ENCODE measurements at regions not wholly inside any gene's neighbourhood (a gene's known extent, or its start where the extent isn't known, plus 50 kb on each side); places are given as distances from the start of the nearest gene placed in this dataset.

- Histone ChIP-seq H3K27me3 (ENCODE audit: control insufficient read depth, low read length) (no peaks in the 10 kb centered on the region), H3K36me3 (ENCODE audit: control insufficient read depth, low read length) (no peaks in the 10 kb centered on the region), H3F3A (ENCODE audit: control insufficient read depth, insufficient read depth) (no peaks in the 10 kb centered on the region), H3K27ac (ENCODE audit: low read depth, low read length) (no peak overlapping the region), H3K4me2 (ENCODE audit: low read length) (no peak overlapping the region), H3K4me3 (ENCODE audit: low read length) (no peak overlapping the region), H3K4me1 (ENCODE audit: control insufficient read depth, low read length) (no peaks in the 10 kb centered on the region), H3K79me2 (ENCODE audit: control insufficient read depth, low read length) (no peaks in the 10 kb centered on the region), H3K9me3 (ENCODE audit: control insufficient read depth, insufficient read depth, low read length) (no peaks in the 10 kb centered on the region), H3K9me2 (replicated peaks; ENCODE audit: control insufficient read depth, low read length) (no peaks in the 10 kb centered on the region), H4K20me1 (ENCODE audit: control insufficient read depth, insufficient read depth, low read depth, low read length) (no peaks in the 10 kb centered on the region)
- TF ChIP-seq EZH2phosphoT487 (IDR thresholded peaks at IDR 0.05; ENCODE audit: borderline replicate concordance, low read length) = no peak
- TF ChIP-seq CTCF (IDR thresholded peaks at IDR 0.05; ENCODE audit: low read depth, low read length, poor library complexity, severe bottlenecking) = no peak
Observed at GRCh38 chr11:50187220-50187619, 154.5 kb downstream of the OR4C45 start.

DNA sequence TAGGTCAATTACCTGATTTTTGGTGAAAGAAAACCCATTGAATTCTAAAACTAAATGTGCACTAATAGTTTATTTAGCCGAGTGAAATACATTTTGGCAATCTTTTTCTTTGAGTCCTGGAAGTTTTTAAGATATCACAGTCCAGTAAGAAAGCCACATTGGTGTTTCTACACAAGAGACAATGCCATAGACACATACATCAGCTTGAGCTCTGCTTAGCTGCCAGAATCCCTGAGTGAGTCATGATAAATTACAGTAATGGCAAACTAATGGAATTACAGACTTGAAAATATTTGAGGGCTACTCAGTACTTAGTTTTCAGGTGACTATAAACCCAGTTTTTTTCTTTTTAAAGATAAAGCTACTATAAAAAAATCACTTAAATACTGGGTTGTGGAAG lies 155.4 kb downstream of the OR4C45 start:
- no peaks in the 10 kb centered on the region for H3F3A ChIP-seq (ENCODE audit: control insufficient read depth, insufficient read depth)
- H3K27ac ChIP-seq (ENCODE audit: low read depth, low read length) = no peak overlapping the region
- no peak overlapping the region for H3K4me3 ChIP-seq (ENCODE audit: low read length)
- TF ChIP-seq EZH2phosphoT487 (IDR thresholded peaks at IDR 0.05; ENCODE audit: borderline replicate concordance, low read length) (no peak), CTCF (IDR thresholded peaks at IDR 0.05; ENCODE audit: low read depth, low read length, poor library complexity, severe bottlenecking) (no peak)
- no peaks in the 10 kb centered on the region for H4K20me1 ChIP-seq (ENCODE audit: control insufficient read depth, insufficient read depth, low read depth, low read length)
- no peak overlapping the region for H3K4me2 ChIP-seq (ENCODE audit: low read length)
- no peaks in the 10 kb centered on the region for H3K36me3 ChIP-seq (ENCODE audit: control insufficient read depth, low read length)
- H3K9me3 ChIP-seq (ENCODE audit: control insufficient read depth, insufficient read depth, low read length) = no peaks in the 10 kb centered on the region
- H3K79me2 ChIP-seq (ENCODE audit: control insufficient read depth, low read length) = no peaks in the 10 kb centered on the region
- H3K4me1 ChIP-seq (ENCODE audit: control insufficient read depth, low read length) = no peaks in the 10 kb centered on the region
- H3K27me3 ChIP-seq (ENCODE audit: control insufficient read depth, low read length) = no peaks in the 10 kb centered on the region
- H3K9me2 ChIP-seq (replicated peaks; ENCODE audit: control insufficient read depth, low read length) = no peaks in the 10 kb centered on the region

GRCh38 chr11:50192743-50193142 lies 160.1 kb downstream of the OR4C45 start:
- Histone ChIP-seq H3K4me3 (ENCODE audit: low read length) (no peak overlapping the region), H3F3A (ENCODE audit: control insufficient read depth, insufficient read depth) (no peaks in the 10 kb centered on the region), H4K20me1 (ENCODE audit: control insufficient read depth, insufficient read depth, low read depth, low read length) (no peaks in the 10 kb centered on the region), H3K9me3 (ENCODE audit: control insufficient read depth, insufficient read depth, low read length) (no peaks in the 10 kb centered on the region), H3K9me2 (replicated peaks; ENCODE audit: control insufficient read depth, low read length) (no peaks in the 10 kb centered on the region), H3K79me2 (ENCODE audit: control insufficient read depth, low read length) (no peaks in the 10 kb centered on the region), H3K27ac (ENCODE audit: low read depth, low read length) (no peak overlapping the region), H3K27me3 (ENCODE audit: control insufficient read depth, low read length) (no peaks in the 10 kb centered on the region), H3K36me3 (ENCODE audit: control insufficient read depth, low read length) (no peaks in the 10 kb centered on the region), H3K4me2 (ENCODE audit: low read length) (no peak overlapping the region), H3K4me1 (ENCODE audit: control insufficient read depth, low read length) (no peaks in the 10 kb centered on the region)
- TF ChIP-seq CTCF (IDR thresholded peaks at IDR 0.05; ENCODE audit: low read depth, low read length, poor library complexity, severe bottlenecking) (no peak), EZH2phosphoT487 (IDR thresholded peaks at IDR 0.05; ENCODE audit: borderline replicate concordance, low read length) (no peak)

- Histone ChIP-seq H3K79me2 (ENCODE audit: control insufficient read depth, low read length) (no peaks in the 10 kb centered on the region), H3K27me3 (ENCODE audit: control insufficient read depth, low read length) (no peaks in the 10 kb centered on the region), H3K9me2 (replicated peaks; ENCODE audit: control insufficient read depth, low read length) (no peaks in the 10 kb centered on the region), H3F3A (ENCODE audit: control insufficient read depth, insufficient read depth) (no peaks in the 10 kb centered on the region), H3K4me1 (ENCODE audit: control insufficient read depth, low read length) (no peaks in the 10 kb centered on the region), H3K4me3 (ENCODE audit: low read length) (no peak overlapping the region), H4K20me1 (ENCODE audit: control insufficient read depth, insufficient read depth, low read depth, low read length) (no peaks in the 10 kb centered on the region), H3K27ac (ENCODE audit: low read depth, low read length) (no peak overlapping the region), H3K9me3 (ENCODE audit: control insufficient read depth, insufficient read depth, low read length) (no peaks in the 10 kb centered on the region), H3K4me2 (ENCODE audit: low read length) (no peak overlapping the region), H3K36me3 (ENCODE audit: control insufficient read depth, low read length) (no peaks in the 10 kb centered on the region)
- TF ChIP-seq CTCF (IDR thresholded peaks at IDR 0.05; ENCODE audit: low read depth, low read length, poor library complexity, severe bottlenecking) (no peak), EZH2phosphoT487 (IDR thresholded peaks at IDR 0.05; ENCODE audit: borderline replicate concordance, low read length) (no peak)
Observed at GRCh38 chr11:50214376-50214775, 181.7 kb downstream of the OR4C45 start.
